GM19239 (cell line): ENCODE measurements at regions not wholly inside any gene's neighbourhood (a gene's known extent, or its start where the extent isn't known, plus 50 kb on each side); places are given as distances from the start of the nearest gene placed in this dataset.

Source experiments
- DNase-seq: peaks from one replicate; pipeline ENCODE4 v3.0.0; 2011; ENCODE audit warnings: low spot score; ENCODE audit not compliant: insufficient read length
- FAIRE-seq: peaks from 2 replicates; lab custom pipeline; 2011; peaks lifted over from hg19 to GRCh38; lab: Jason Lieb, UNC

DNA sequence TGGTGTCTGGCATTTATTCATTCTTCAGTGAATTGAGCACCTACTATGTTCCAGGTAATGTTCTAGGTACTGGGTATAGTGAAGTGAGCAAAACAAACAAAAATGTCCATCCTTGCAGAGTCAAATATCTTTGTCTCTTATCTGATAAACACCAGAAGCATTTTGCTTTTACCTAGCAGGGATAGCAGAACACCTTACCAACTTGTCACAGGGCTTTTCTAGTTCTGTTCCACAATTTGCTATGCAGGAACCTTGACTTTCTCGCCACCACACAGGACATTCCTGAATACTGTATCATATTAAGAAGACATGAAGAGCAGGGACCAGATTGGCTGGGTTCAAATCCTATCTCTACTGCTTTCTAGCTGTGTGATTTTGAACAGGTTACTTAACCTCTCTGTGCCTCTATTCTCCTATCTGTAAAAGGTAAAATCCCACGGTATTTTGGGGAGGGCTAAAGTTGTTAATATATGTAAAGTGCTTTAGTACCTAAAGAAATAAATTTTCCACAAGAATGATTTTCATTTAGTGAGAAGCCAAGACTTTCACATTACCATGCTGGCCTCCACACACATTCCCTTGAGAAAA lies 214.5 kb upstream of the S100G start:
- no peak for FAIRE-seq
- DNase-seq: no peak

DNA sequence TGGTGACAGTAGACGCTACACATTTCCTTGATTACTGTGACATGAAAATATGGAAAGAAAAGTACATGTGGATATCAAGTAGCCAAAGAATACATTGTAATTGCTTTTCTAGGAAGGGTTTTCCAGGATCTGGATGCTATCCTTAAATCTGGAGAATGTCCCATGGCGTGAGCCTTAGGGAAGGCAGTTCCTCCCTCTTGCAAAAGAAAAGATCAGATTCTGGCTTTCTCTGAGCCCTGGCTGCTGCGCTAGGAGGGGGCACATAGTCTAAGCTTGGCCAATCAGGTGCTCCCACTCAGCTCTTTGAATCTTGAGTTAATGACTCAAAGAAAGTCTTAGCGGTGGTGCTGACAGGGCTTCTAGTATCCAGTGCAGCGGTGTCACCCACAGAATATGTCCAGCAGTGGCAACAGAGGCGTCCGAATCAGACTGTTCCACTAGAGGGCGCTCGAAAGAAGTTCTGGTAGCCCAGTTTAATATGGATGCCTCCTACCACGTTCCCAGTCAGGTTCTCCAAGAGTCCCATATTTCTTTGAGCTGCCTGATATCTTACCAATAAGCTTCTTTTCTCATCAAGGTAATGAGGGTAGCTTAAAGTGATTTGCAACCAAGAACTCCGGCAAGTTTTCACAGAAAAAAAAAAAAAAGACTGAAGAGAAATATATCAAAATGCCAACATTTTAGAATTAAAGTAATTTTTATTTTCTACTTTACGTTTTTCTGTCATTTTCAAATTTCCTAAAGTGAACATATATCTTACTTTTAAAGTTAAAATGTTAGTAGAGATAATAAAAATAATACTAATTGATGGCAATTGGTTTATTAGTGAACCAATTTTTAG lies 213.4 kb upstream of the S100G start:
- DNase-seq (peak; percentile 8), FAIRE-seq (peak; percentile 47)

DNA sequence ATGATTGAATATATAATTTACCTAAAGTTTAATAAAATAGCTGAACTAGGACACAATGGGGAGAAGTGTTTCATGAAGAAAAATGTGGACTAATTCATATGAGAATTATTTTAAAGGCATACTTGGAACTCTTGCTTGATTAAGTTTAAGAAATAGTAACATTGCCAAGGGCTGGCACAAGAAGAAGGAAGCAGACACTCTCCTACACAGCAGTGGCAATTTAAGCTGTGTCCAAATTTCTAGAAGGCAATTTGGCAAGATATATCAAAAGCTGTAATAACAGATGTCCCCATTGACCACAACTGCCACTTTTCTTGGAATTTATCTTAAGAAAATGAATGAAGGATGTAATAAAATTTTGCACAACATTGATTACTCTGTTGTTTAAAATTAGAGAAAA lies 209.5 kb upstream of the S100G start:
- DNase-seq (no peak), FAIRE-seq (no peak)

DNA sequence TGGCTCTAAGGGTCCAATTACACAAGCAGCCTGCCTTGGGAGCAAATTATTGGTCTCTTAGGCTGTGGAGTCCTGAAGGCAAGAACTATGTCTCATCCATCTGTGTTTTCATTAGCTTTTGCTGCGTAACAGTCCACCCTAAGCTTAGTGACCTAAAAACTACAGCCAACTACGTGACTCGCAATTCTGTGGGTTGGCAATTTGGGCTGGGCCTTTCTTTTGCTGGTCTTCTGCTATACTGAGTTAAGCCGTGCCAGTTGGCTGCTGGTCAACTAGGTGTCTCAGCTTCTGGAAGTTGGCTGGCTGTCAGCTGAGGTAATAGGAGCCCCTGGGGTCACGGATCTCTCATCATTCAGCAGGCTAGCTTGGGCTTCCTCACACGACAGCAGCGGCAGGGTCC lies 205.6 kb upstream of the S100G start:
- FAIRE-seq (no peak), DNase-seq (no peak)

DNA sequence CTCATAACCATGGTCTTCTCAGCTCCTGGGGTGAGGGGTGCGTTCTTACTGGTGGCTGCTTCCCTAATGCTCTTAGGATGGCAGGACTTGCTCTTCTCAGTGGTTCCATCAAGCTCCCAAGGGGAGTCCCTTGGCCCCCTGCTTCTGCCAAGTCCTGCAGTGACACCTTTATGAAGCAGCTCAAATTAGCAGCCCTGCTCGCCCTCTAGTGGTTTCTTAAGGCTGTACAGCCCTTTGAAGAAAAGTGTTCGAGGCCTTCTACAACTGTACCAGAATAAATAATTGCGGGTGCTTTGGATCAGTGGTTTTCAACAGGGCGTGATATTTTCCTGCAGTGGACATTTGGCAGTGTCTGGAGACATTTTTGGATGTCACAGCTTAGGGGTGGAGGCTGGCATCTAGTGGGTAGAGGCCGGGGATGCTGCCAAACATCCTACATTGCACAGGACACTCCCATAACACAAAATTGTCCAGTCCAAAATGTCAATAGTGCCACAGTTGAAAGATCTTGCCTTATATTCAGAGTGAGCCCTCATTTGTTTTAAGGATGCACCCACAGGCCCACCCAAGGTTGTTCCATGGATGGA lies 204.7 kb upstream of the S100G start:
- FAIRE-seq (peak; percentile 86), DNase-seq (peak; percentile 9)

DNA sequence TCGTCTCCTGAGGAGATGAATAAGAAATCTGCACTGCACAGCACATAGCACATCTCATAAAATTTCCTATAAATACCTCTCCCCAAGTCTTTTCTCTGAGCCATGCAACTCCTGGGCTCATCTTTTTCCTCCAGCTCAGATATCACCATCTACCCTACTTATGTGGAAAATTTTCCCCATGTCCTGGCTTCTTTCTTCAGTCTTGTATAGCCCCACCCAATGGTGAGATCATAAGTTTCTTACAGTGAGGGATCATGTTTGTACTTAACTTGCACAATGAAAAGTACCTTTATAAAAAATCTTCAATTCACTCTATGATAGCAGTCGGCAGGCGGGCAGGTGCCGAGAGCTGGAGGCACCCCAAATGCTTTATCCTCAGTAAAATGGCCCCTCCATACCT lies 198.6 kb upstream of the S100G start:
- DNase-seq: no peak
- no peak for FAIRE-seq

DNA sequence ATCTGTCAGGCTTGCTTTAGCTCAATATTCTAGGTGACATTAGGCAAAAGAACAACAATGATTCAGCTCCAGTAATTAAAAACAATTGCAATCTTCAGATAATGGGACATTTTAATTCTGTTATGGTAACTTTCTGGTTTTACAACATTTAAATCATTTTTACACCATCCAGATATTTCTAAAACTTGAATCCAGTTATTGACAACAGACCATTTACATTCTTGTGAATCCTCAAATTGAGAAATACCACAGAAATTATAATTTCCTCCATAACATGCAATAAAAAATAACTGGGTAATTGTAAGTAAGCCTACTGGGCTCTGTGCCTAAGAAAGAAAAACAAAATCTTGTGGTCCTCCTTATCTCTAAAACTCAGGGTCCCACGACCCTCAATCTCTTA lies 195.0 kb upstream of the S100G start:
- FAIRE-seq (no peak), DNase-seq (no peak)

DNA sequence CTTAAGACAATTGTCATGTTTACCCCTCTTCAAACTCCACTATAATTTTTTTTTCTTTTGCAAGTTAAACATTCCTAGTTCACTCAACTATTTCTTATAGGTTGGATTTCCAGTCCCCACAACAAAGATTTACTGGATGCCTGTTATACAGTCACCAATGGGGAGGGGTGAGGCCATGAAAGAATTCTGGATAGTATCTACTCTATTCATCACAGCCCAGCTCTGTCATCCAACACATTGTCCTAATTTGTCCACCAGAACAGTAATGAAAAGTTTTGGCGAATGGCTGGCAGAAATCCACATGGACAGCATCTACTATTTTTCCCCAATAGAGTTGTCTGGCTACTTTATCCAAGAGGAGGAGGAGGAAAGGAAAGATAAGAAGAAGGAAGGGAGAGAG lies 192.7 kb upstream of the S100G start:
- DNase-seq (no peak), FAIRE-seq (no peak)

DNA sequence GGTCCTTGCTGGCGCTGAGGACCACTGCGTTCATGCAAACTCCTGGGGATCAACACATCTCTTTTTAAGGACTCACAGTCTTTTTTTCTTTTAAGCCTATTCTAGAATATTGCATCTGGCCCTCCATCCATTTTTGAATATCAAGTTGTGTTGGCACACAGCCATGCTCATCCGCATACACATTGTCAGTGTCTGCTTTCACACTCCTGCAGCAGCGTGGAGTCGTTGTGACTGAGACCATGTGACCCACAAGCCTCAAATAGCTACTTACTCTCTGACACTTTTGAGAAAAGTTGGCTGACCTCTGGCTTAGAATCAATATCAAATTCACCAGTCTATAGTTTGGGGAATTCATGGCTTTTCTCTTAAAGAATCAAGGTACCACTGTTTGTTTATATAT lies 191.8 kb upstream of the S100G start:
- FAIRE-seq (no peak), DNase-seq (no peak)

DNA sequence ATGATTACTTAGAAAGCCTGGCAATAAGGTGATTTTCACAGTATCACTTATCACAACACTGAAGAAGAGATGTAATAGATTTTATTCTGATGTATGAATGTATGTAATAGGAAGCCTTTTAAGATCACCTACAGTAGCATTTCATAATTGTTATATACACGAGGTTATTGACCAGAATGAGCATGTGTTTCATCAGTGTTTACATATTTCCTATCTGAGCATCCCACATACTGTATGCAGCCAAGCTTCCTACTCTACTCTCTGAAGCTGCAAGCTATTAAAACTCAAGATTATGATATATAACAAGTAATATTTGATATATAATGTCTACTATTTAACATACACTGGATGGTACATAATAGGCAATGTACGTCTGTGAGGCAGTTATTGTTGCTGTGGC lies 190.9 kb upstream of the S100G start:
- no peak for DNase-seq
- no peak for FAIRE-seq

DNA sequence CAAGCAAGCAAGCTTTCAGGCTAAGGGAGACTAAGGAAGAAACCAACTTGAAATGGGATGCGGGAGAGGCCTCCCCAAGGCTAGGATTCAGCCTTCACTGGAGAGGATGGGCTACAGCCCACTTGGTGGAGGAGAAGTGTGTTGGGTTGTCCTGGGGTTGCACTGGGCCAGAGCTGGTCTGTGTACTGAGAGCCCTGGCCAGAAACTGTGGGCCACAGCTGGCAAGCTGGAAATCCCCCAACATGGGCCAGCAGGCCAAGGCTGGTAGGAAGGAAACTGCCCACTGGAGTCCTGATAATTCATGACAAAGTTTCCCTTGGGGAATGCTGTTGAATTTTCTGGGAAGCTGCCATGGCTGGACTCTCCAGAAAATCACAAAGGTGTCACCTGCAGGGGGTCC lies 188.0 kb upstream of the S100G start:
- no peak for FAIRE-seq

DNA sequence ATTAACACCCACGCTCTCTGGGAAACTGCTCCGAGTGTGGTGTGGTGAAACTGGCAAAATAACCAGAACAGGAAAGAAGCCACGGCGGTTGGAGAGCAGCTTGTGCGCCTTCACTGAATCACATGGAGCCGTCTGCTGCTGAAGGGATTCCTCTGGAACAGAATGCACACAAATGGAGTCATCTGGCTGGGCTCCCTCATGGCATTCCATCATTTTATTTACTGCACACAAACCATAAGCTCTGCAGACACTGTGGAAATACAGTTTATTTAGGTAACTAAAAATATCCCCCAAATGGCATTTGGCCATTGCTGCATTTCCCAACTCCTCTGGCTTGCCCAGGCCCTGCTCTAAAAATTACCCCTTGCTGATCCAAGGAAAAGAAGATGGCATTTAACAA lies 187.0 kb upstream of the S100G start:
- no peak for FAIRE-seq
- DNase-seq: no peak

More for the DNA sequence above, 188.0 kb upstream of the S100G start:
- DNase-seq: no peak

DNA sequence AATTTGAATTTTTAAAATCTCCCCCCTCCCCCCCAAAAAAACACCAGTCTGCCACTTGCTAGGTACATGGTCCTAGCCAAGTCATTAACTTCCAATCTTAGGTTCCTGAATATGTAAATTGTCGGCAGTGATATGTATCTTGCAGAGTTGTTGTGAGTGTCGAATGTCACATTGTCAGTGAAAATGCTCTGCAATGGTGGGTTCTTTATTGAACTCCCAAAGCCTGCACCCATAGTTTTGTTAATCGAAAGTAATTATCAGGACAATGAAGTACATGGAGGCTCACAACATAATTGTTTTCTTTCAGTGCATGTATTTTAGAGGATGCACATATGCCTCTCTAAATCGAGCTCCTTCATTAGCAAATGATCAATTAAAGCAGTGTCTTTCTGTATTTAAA lies 185.6 kb upstream of the S100G start:
- DNase-seq (no peak), FAIRE-seq (no peak)

DNA sequence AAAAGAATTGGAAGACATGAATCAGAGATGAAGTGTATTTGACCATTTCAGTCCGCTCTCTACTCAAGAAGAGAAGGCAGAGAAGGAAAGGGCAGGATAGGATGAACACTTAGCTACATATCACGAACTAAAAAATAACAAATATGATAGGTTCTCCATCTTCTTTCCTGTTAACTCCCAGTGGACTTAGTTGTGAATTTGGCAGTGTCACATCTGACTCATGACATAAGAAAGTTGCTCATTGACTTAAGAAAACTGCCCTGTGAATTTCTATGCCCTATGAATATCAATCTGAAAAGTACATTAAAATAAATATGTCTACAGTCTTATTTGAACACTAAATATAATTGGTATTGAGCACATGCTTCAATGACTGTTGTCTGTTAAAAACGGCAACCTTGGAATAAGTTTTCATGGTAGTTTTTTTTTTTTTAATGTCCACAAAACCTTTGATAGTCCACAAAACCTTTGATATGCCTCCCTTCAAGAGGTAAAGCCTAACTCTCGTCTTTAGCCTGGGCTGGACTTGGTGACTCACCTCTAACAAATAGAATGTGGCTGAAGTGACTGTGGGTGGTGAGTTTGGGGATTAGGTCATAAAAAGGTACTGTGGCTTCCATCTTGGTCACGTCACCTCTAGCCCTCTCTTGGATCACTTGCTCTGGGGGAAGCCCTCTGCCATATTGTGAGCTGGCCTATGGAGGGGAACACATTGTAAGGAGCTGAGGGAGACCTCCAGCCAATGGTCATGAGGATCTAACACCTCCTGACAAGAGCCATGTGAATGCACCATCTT lies 184.7 kb upstream of the S100G start:
- DNase-seq (no peak), FAIRE-seq (no peak)

DNA sequence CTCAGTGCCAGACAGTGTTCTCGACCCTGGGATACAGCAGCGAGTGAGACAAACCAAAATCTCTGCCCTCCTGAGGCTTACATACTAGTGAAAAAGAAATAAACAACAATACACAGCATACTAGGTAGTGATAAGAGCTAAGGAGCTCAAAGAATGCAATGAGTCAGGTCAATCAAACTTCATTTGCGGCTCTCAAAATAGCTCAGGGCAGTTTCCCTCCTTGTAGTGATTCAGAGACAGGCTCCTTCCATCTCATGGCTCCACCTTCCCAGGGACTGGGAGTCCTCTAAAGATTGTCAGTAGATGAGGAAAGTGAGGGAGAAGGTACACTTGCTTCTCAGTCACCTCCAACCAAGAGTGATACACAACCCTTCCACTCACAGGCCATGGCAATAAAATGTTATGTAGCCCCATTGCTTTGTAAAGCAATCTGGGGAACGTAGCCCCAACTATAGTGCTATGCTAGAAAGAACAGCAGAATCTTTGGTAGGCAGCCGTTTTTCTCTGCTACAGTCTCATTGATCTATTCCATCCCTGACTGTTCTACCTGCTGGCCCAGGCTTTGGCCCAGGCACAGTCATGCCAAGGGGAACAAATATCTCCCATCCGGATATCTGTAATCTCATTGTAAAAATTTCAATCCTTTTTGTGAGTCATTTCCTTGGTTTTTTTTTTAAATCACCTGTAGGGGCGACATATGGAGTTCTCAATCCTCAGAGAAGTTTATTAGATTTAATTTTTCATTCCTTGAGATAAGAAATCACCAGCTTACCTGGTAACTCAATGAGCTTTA lies 183.1 kb upstream of the S100G start:
- no peak for FAIRE-seq
- DNase-seq: no peak

DNA sequence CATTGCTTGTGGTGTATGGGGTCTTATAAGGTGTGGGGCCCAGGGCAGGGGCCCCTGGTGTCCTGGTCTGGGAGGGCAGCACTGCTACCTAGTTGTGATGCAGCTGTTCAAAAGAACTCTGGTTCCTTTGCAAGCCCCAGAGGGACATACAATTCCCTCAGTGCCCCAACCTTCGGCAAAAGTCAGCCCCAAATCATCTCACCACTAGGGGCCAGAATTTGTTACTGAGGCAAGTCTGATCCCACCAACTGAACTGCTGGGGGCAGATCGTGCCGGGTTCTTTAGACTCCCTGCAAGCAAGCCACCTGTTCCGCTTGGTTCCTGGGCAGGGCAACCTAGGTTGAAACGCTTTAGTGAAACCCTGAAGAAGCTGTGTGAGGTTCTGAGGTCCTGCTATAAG lies 180.1 kb upstream of the S100G start:
- no peak for FAIRE-seq

DNA sequence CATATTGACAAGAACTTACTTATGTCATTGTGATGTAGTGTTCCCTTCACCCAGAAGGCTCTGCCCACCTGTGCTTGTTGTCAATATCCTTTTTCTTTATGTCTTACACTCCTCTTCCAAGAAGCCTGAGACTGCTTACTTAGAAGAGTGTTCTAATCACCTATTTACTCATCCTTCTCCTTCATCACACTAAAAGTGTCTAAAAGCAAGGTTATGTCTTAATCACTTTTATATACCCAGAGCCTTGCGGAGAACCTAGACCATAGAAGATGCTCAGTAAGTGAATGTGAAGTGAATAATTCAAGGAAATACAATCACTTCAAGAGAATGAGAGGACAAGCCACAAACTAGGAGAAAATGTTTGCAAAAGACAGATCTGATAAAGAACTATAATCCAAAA lies 177.6 kb upstream of the S100G start:
- FAIRE-seq: no peak
- DNase-seq: no peak

More for the DNA sequence above, 180.1 kb upstream of the S100G start:
- no peak for DNase-seq

DNA sequence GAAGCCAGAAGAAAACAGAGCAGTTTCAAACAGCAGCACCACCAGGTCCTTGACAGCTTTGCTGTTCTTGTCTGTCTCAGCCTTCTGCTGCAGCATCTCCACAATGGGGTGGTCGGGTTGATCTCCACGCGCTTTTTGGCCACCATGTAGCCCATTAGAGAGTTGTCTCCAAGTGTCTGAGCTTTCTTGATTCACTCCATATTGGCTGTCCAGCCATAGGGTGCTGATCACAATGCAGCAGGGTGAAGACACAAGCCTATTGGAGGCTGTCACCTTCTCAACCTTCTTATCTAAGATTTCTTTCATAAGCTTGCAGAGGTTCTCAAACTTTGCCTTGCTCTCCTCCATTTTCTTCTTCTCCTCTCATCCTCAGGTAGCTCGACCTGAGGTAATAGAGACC lies 175.4 kb upstream of the S100G start:
- FAIRE-seq (no peak), DNase-seq (no peak)

DNA sequence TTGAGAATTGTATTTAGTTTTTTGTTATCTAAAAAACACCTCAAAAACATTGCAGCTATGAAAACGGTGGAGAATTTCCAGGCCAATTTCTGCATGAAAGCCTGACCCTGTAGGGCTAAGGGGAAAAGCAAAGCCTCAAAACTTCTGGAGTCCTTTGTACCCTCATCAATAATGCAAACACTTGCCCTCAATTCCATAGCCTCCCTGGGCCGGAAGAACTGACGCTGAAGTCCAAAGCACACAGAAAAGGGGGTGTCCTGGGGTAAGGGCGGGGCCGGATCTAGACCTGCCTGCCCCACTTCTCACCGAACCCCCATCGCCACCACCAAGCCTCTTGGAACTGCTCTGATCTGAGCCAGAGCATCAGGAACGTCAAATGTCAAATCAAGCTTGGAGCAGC lies 173.9 kb upstream of the S100G start:
- DNase-seq (no peak), FAIRE-seq (no peak)

DNA sequence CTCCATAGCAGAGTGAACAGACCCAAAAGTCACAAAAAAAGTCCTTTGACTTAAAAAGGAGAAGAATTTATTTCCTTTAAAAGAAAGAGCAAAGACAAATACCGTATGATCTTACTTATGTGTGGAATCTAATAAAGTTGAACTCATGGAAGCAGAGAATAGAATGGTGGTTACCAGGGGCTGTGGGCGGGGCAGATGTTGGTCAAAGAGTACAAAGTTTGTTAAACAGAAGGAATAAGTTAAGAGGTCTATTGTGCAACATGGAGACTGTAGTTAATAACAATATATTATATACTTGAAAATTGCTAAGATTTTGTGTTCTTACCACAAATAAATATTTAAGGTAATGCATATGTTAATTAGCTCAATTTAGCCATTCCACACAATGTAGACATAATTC lies 173.3 kb upstream of the S100G start:
- DNase-seq (no peak), FAIRE-seq (no peak)
